GM21447 (cell line): ENCODE measurements at regions not wholly inside any gene's neighbourhood (a gene's known extent, or its start where the extent isn't known, plus 50 kb on each side); places are given as distances from the start of the nearest gene placed in this dataset.
"Not testable (repeated sequence)": the region's sequence is repeated elsewhere in the genome, so short reads cannot be mapped to it uniquely, and the experiment has no call there.

Source experiments
- ATAC-seq: cut with Tn5 transposase; IDR thresholded peaks from one replicate; pipeline ENCODE4 v1.9.1; 2021; ENCODE audit not compliant: unreplicated experiment

DNA sequence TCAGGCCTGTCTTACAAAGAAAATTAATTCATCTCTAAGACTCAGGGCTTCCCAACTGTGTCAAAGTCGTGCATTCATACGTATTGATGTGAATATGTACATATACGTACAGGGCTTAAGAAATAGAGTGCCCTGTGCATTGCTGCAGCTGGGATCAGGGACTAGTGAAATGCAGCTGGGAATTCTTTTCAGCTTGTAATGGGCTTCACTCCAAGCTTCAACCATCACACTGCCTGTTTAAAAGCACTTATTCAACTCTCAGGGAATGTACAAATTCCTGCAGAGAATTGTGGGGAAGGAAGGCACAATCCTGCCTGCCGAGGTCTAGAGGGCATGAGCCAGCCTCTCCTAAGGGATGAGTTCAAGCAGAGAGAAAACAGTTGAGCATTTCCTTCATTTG is 59.6 kb upstream of the MAN2A1 start:
- no peak for ATAC-seq

DNA sequence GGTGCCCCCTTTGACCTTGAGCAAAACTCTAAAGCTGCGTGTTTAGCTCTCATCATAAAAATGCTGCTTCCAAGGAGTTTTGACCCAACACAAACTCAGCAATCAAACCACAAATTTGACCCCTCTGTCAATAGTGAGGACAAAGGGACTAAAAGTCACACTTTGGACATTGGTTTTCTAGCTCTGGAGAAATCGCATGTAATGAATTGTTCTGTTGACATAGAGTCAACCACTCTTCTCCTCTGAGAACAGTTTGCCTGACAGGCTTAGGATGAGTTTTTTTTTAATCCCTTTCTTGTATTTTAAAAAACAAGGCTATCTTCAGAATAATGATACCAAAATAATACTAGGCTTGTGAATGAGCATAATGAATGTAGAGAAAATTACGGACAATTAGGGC is 61.1 kb upstream of the MAN2A1 start:
- ATAC-seq = no peak

DNA sequence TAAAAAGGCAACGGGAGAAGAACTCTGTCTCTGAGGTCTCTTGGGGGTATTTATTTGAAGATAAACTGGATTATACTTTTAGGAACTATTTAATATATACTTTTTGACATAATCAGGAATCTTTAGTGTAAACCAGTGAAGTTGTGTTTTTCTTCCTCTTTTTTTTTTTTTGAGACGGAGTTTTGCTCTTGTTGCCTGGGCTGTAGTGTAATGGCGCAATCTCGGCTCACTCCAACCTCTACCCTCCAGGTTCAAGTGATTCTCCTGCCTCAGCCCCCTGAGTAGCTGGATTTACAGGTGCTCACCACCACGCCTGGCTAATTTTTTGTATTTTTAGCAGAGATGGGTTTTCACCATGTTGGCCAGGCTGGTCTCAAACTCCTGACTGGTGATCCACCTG is 68.5 kb upstream of the MAN2A1 start:
- ATAC-seq = not testable (repeated sequence)

DNA sequence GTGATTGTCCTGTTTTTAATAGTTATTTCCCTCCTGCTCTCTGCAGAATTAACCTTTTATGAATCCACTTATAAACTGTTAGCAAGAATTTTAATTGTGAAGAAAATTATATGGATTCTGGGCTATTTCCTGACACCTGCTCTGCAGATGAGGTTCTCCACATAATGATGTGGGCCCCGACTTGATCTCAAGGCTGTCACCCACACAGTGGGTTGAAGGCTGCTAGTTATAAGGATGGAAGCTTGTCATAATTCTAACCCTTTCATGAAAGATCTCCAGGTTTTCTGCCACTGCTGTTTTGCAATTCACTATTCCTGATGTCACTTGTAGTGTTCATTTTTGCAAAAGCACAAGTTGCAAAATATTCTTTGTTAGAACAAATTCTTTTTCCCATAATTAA is 69.1 kb upstream of the MAN2A1 start:
- no peak for ATAC-seq

DNA sequence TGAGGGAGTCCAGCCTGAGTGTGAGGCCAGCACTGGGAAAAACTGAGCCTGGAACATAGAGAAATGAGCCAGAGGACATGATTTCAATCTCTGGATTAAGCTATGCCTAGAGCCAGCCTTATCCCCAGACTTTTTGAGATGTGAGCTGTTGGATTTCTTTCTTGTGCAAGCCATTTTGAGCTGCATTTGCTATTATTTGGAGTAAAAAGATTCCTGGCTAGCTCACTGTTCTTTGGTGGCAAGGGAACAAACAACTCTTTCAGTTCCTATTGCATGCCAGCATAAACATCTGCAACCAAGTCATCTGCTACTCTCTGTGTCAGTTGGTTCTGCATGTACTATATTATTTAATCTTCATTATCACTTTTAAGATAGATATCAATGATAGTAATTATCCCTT is 70.1 kb upstream of the MAN2A1 start:
- ATAC-seq = no peak

DNA sequence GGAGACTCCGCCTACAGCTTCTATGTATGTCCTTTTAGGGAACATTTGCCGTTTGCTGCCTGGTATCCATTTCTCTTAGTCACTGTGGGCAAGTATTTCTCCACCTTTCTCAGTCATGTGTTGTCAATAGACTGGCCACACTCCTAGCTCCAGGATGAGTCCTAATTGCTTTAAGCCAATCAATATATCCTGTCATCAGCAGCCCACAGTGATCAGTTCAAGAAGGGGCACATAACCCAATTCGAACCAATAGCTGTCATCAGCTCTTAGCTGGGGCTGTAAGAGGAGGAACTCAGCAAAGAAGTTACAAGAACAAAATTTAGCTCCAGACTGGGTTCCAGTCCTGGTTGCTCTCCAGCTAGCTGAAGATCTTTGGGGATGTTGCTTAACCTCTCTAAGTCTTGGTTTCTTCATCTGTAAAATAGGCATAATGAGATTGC is 70.7 kb upstream of the MAN2A1 start:
- ATAC-seq = no peak

DNA sequence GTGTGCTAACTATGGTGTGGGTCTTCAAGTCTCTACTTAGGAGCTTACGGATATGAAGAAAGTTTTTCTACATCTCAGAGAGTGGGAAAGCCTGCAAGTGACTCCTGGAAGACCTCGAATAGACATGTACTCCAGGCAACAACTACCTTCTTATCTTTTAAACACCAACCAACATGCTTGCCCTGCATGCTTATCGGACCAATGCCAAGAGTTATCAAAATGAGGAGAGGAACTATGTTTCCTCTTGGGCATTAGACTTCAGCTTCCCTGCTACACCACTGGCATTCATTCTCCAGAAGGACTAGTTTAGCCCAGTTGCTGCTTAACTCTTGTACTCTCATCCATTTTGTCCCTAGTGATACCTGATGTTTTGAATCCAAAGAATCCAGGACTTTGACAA is 74.7 kb upstream of the MAN2A1 start:
- ATAC-seq = no peak

DNA sequence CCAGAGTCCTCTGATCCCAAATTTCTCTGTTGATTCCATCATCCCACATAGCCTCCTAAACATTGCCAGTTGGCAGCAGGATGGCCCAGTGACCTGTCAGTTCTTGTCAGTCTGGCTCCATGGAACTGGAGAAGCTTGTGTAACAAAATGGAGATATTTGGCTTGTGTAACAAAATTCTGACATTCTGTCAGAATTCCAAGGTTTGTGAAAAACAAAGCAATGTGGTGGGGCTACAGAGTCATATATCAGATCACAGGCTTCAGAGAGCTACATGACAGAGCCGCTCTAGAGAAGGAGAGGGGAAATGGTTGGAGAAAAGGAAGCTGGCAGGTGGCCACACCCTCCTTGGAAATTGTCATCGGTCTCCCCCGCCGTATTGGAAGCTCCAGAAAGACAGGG is 75.4 kb upstream of the MAN2A1 start:
- no peak for ATAC-seq

DNA sequence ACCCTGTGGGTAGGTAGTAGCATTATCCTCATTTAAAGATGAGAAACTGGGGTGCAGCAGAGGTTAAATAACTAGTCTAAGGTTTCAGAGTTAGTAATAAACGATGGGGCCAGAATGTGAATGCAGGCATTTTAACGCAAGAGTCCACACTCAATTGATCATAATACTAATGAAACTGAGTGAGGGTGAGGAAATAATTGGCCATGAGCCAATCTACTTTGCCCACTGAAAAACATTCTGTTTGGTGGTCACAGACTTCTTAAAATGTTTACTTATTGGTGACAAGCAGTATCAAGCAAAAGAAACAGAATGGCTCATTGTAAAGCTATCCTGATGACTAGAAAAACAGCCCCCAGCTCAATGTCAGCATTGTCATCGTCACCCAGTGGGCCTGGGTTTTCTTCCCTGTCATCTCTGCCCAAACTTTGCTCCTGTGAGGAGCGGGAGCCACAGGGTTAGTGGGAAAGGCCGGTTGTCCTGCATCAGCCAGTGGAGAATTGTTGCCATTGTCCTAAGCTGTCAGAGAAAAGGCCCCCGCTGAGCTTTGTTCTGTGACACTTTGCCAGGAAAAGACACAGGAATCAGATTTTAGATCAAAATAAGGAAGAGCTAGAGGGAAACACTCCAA is 77.3 kb upstream of the MAN2A1 start:
- ATAC-seq = no peak

DNA sequence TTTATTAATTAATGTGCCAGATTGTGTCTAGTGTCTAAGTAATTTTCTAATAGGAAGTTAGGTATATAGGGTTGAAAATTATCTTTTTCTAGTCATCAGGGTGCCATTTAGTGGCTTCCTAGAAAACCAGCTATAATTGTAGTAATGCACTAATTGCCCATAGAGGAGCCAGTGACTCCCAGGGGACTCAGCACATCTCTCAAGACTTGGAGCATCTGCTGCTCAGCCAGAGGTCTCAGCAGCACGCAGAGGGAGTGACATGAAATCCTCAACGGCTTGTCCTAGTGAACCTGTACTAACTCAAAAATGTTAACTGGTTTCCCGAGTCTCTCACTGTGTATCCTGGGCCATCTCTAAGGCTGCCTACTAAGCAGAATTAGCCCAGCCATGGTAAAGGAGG is 78.2 kb upstream of the MAN2A1 start:
- ATAC-seq = no peak

DNA sequence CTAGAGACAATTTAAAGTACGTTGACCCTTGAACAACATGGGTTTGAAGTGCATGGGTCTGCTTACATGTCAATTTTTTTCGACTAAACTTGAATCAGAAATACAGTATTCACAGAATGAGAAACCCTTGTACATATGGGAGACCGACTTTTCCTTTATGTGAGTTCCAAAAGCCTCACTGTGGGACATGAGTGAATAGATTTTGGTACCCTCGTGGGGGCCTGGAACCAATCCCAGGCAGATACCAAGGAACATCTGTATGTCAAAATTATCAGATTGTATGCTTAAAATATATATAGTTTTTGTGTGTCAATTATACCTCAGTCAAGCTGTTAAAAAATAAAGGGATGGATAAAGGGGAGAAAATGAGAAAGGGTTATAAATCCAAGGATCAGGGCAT is 78.7 kb upstream of the MAN2A1 start:
- no peak for ATAC-seq

DNA sequence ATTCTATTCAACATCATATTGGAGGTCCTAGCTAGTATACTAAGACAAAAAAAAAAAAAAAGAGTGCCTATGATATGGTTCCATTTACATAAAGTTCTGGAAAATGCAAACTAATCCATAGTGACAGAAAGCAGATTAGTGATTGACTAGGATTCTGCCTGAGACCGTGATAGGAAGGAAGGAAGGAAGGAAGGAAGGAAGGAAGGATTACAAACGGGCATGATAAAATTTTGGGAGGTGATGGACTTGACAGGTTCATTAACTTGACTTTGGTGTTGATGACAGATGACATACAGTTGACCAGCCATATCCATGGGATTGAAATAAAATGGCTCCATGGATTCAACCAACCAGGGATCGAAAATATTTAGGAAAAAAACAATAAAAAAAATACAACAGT is 79.1 kb upstream of the MAN2A1 start:
- ATAC-seq = no peak

DNA sequence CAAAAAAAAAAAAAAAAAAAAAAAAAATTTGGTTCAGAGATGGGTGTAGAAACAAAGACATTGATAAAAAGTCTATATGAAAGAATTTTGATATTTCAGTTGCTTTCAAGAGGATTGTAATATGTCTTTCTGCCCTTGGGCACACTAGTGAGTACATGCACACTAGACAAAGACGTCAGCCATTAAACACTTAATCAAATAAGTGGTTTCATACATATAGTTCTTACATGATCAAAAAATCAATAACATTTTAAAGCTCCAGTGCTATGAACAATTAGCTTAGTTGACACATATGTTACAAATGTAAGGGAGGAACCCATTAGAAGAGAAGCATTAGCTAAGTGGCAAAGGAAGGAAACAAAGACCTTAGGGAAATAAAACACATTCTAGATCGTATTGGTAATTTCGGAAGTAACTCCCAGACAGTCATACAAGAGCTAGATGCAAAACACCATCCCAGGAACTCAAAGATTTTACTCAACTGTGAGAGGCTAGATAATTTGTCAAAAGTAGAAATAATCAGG is 84.5 kb upstream of the MAN2A1 start:
- no peak for ATAC-seq

DNA sequence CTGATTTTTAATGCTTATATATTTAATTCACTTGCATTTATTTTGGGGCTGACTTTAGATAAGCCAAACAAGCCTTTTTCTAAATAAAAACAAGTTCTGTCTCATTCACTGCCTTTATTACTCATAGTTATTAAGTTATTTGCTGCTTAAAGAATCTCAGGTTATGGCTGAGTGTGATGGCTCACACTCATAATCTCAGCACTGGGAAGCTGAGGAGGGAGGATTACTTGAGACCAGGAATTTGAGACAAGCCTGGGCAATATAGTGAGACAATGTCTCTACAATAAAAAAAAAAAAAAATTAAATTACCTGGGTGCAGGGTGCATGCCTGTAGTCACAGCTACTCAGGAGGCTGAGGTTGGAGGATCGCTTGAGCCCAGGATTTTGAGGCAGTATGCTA is 85.0 kb upstream of the MAN2A1 start:
- ATAC-seq = no peak

DNA sequence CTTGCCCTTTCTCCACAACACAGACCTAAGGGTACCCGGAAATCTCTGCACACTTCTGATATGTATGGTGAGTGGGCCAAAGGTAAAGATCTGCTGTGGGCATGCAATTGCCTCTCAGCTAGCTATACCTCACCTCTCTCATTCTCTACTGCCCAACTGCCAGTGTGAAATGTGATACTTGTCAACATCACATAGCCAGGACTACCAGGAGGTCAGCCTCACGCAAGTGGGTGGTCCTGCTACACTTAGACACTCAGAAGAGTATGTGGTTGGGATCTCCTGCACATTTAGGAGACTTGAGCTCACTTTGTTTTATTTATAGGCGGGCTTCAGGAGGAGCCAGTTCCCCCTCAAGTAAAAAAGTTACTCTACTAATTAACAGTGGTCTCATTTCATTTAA is 88.0 kb upstream of the MAN2A1 start:
- no peak for ATAC-seq

DNA sequence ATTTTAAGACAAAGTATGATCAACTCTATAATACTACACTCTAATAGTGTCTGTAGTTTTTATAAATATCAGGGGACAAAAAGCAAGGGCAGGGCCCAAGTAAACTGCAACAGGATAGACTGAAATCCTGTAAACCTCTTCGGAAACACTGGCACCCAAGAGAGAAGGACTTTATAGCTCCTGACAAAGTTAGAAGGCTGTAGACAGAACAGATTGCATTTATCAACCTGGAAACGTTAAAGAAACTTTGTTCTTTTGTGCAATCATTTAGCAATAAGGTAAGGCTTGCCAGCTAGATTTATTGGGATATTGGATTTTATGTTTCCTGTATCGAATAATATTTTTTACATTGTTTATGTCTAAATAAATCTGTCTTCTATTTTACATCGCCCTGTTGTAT is 91.8 kb upstream of the MAN2A1 start:
- no peak for ATAC-seq

DNA sequence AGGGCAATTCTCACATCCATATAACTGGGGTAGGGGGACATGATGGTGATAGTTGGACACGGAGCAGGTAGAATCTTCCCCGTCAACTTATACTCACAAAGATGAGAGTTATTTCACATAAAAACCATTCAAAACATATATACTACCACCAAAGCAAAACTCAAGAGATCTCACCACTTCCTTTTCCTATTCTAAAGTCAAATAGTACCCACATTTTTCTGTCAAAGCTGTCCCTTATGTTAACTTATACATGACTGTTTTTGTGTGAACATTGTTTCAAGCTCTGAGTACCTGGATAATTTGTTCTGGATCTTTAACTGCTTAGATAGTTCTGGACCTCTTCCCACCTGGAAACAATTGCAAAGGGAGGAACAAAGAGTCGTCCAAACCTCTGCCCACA is 95.5 kb upstream of the MAN2A1 start:
- no peak for ATAC-seq

DNA sequence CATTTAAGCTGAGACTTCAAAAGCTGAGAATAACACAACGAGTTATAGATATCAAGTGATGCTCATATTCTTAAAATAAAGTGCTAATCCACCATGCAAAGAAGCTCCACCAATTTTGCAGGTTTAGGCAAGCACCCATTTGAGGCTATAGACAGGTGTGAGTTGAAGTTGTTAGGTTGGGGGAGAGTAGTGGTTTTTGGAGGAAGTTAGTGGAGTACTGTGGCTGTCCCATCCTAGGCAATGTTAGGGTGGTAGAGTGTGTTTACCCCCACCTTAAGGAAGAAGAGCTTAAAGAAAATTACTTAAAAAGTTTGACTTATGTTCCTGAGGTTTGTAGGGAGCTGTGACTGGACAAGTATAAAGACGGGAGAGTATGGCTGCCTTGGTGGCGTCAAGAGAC is 98.9 kb upstream of the MAN2A1 start:
- ATAC-seq = no peak

DNA sequence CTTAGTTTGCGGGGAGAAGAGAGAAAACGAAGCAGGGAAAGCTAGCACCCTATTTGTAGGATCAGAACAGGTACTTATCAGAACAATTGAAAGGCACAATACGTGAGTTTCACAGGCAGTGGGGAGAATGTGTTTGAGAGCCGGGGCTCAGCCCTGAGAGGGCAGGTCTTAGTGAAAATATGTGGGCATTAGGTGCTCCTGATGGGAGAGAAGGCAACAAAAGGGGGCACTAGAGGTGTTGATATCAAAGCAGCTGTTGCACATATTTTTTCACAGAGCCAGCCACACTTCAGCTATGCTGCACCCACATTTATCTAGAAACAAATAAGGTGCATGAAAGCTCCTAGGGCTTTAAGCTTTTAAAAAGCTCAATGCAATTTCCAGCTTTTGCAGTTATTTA is 99.7 kb upstream of the MAN2A1 start:
- no peak for ATAC-seq

DNA sequence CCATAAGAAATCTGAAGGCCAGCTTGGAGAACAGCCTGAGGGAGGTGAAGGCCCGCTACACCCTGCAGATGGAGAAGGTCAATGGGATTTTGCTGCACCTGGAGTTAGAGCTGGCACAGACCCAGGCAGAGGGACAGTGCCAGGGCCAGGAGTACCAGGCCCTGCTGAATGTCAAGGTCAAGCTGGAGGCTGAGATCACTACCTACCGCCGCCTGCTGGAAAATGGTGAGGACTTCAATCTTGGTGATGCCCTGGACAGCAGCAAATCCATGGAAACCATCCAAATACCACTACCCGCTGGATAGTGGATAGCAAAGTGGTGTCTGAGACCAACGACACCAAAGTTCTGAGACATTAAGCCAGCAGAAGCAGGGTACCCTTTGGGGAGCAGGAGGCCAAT is 100.5 kb upstream of the MAN2A1 start:
- ATAC-seq = no peak

DNA sequence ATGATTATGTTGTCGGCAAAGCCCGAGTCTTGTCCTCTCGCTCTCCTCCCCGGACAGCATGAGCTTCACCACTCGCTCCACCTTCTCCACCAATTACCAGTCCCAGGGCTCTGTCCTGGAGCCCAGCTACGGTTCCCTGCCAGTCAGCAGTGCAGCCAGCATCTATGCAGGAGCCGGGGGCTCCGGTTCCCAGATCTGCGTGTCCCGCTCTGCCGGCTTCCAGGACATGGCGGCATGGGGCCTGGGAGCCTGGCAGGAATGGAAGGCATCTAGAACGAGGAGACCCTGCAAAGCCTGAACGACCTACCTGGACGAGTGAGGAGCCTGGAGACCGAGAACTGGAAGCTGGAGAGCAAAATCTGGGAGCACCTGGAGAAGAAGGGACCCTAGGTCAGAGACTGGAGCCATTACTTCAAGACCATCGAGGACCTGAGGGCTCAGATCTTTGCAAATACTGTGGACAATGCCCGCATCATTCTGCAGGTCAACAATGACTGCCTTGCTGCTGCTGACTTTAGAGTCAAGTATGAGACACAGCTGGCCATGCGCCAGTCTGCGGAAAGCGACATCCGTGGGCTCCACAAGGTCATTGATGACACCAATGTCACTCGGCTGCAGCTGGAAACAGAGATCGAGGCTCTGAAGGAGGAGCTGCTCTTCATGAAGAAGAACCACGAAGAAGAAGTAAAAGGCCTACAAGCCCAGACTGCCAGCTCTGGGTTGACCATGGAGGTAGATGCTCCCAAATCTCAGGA is 101.3 kb upstream of the MAN2A1 start:
- no peak for ATAC-seq

DNA sequence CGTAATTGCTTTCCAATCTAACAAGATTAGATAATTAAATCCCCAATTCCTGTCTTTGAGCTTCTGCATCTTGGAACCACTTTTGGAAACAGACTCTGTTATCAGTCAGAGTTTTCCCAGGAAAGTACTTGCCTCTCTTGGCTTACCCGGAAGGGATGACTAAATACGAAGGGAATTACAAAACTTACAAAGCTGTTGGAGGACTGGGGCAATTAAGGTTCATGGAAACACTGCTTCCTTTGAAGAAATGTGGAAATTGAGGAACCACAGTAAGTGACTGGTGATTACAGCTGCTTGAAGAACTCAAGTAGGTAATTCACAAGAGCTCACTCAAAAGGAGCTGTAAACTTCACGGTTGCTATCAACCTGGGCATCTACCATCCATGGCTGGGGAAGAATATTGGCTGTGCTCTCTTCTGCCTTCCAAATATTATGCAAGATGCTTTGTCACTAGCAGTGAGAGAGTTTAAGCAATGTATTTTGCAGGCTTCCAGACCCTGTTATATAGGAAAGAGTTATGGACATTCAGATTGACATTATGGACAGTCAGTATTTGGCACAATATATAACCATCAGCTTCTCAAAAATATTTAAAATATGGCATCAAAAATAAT is 104.6 kb upstream of the MAN2A1 start:
- no peak for ATAC-seq
